WERI-Rb-1 (cell line): ENCODE measurements at regions not wholly inside any gene's neighbourhood (a gene's known extent, or its start where the extent isn't known, plus 50 kb on each side); places are given as distances from the start of the nearest gene placed in this dataset.

ENCODE experiments used
- DNase-seq: peaks from one replicate; pipeline ENCODE4 v3.0.0-alpha.2; 2020
- H3K27ac ChIP-seq: fragments of 250-450 bp; sonication (Bioruptor Pico); 2 replicates; pipeline ENCODE4 v1.5.1; 2020; ENCODE audit warnings: mild to moderate bottlenecking, moderate library complexity
- H3K27me3 ChIP-seq: fragments of 250-450 bp; sonication (Bioruptor Pico); 2 replicates; pipeline ENCODE4 v1.5.1; 2021; ENCODE audit warnings: mild to moderate bottlenecking, low read depth, moderate library complexity; ENCODE audit not compliant: insufficient read depth, severe bottlenecking
- H3K36me3 ChIP-seq: fragments of 250-450 bp; sonication (Bioruptor Pico); 2 replicates; pipeline ENCODE4 v1.5.1; 2020; ENCODE audit warnings: mild to moderate bottlenecking, moderate library complexity
- H3K4me3 ChIP-seq: 2 replicates; pipeline ENCODE4 v1.5.1; 2011; ENCODE audit warnings: low read depth, mild to moderate bottlenecking, control low read depth, low read length
- H3K9me3 ChIP-seq: fragments of 250-450 bp; sonication (Bioruptor Pico); 2 replicates; pipeline ENCODE4 v1.5.1; 2021; ENCODE audit warnings: mild to moderate bottlenecking, moderate library complexity; ENCODE audit not compliant: severe bottlenecking
- TF ChIP-seq, protein P1 (sequence below): IDR thresholded peaks from 2 replicates; pipeline ENCODE4 v1.5.1; 2011; ENCODE audit warnings: low read depth, mild to moderate bottlenecking, control low read depth, inconsistent platforms, low read length

DNA sequence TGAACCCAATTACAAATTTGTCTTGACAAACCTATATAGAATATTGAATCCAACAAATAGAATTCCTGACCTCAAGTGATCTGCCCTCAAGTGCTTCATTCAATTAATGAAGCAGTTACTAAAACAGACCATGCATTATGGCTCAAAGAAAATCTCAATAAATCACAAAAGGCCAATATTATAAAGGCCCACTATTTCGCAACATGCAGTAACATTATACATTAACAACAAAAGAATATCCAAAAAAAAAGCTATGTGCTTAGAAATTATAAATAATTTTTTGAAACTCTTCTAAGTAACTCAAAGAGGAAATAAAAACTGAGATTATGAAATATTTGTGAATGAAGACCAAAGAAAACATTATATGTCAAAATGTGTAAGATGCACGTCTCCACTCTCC, 177.7 kb downstream of the ZNF674 start:
- H3K4me3 ChIP-seq = no peak overlapping the region
- H3K9me3 ChIP-seq = no peaks in the 10 kb centered on the region
- H3K27ac ChIP-seq = no peak overlapping the region
- no peaks in the 10 kb centered on the region for H3K27me3 ChIP-seq
- TF ChIP-seq, protein P1, sequence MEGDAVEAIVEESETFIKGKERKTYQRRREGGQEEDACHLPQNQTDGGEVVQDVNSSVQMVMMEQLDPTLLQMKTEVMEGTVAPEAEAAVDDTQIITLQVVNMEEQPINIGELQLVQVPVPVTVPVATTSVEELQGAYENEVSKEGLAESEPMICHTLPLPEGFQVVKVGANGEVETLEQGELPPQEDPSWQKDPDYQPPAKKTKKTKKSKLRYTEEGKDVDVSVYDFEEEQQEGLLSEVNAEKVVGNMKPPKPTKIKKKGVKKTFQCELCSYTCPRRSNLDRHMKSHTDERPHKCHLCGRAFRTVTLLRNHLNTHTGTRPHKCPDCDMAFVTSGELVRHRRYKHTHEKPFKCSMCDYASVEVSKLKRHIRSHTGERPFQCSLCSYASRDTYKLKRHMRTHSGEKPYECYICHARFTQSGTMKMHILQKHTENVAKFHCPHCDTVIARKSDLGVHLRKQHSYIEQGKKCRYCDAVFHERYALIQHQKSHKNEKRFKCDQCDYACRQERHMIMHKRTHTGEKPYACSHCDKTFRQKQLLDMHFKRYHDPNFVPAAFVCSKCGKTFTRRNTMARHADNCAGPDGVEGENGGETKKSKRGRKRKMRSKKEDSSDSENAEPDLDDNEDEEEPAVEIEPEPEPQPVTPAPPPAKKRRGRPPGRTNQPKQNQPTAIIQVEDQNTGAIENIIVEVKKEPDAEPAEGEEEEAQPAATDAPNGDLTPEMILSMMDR = no peak
- H3K36me3 ChIP-seq = no peaks in the 10 kb centered on the region
- no peak for DNase-seq

DNA sequence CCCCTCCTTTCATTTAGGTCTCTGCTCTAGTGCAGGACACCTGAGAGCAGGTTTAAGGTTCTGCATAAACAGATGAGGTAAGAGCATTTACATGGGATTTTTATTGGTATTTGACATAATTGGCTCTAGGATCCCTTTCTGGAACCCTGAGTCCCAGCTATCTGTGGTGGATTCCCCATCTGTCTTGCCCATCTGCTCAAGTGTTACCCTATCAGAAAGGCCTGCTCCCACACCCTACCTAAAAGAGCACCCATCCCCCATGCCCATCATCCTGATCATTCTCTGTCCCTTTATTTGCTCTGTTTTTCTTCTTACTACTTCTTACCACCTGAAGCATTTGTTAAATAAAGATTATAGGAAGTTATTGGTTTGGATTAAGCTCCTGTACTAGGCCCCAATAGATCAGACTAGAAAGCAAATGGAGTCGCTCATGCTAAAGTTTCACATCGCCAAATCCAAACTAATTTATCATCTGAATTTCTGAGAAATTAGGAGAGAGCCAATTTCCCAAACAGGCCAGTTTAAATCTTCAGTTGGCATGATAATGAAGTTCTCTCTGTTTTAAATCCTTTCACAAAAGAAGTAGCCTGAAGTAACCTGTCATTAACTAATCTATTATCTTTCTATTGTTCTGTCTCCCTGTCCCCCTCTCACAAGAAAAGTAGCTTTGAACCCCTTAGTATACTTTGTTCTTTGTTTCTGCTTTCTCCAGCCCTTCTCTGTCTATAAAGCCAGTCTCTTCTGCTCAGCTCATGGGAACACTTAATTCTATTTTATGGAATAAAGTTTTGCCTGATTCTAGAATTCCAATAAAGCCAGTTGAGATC, 178.6 kb downstream of the ZNF674 start:
- TF ChIP-seq, protein P1 = no peak
- no peaks in the 10 kb centered on the region for H3K9me3 ChIP-seq
- peak; percentile 22 for DNase-seq
- H3K4me3 ChIP-seq = no peak overlapping the region
- H3K27me3 ChIP-seq = no peaks in the 10 kb centered on the region
- no peak overlapping the region for H3K27ac ChIP-seq
- no peaks in the 10 kb centered on the region for H3K36me3 ChIP-seq

DNA sequence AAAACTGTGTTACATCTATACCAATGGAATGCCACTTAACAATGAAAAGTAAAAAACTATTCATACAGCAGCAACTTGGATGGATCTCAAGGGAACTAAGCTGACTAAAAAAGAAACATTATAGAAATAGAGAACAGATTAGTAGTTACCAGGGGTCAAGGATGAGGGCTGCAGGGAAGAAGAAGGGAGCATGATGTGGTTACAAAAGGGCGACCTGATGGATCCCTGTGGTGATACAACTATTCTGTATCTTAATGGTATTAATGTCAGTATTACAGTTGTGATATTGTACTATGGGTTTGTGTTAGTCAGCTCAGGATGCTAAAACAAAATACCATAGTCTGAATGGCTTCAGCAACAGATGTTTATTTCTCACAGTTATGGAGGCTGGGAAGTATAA, 190.7 kb downstream of the ZNF674 start:
- TF ChIP-seq, protein P1 = no peak

DNA sequence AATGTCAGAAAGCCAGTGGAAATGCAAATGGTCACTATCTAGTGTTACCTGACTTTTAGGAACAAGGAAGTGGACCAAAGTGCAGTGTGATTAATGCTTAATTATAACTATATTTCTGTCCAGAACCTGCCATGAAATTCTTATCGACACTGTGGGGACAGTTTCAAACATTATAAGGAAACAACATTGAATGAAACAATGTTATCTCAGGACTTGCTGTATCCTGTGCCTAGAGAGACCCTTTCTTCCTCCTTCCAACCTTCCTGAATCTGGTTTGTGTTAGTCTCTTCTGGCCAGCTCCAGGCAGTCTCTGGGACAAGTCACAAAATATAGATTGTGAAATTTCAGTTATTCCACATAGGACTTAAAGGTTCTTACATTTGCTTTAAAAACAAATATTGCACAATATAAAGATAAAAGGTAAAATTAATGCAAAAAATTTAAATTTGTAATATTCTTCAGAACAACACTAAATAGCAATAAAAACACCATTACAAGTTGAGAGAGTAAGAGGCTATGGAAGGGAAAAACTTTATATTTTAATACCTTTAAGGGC, 203.4 kb downstream of the ZNF674 start:
- H3K9me3 ChIP-seq = no peaks in the 10 kb centered on the region
- H3K36me3 ChIP-seq = no peaks in the 10 kb centered on the region
- no peak for DNase-seq
- no peak overlapping the region for H3K4me3 ChIP-seq
- no peak overlapping the region for H3K27ac ChIP-seq
- TF ChIP-seq, protein P1 = no peak
- H3K27me3 ChIP-seq = no peaks in the 10 kb centered on the region

More for the DNA sequence above, 190.7 kb downstream of the ZNF674 start:
- H3K27ac ChIP-seq = no peak overlapping the region
- H3K27me3 ChIP-seq = peaks cover 2% of the 10 kb centered on the region
- H3K4me3 ChIP-seq = no peak overlapping the region
- no peaks in the 10 kb centered on the region for H3K36me3 ChIP-seq
- no peak for DNase-seq
- no peaks in the 10 kb centered on the region for H3K9me3 ChIP-seq

DNA sequence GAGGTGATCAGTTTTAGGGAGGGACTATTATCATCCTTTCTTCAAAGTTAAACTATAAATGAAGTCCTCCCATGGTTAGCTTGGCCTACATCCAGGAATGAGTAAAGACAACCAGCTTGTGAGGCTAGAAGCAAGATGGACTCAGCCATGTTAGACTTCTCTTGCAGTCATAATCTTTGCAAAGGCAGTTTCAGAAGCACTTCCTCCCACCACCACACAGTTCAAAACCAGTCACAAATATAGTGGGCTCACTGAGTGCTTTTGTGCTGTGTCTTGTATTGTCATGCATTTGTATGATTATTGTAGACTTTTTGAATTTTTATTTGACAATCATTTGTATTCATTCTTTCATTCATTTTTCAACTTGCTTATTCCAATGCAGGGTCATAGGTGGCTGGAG, 204.5 kb downstream of the ZNF674 start:
- Histone ChIP-seq H3K27me3 (no peaks in the 10 kb centered on the region), H3K36me3 (no peaks in the 10 kb centered on the region), H3K9me3 (no peaks in the 10 kb centered on the region), H3K27ac (no peak overlapping the region), H3K4me3 (no peak overlapping the region)
- TF ChIP-seq, protein P1 = no peak
- no peak for DNase-seq
